ENCODE measurements at regions not wholly inside any gene's neighbourhood (a gene's known extent, or its start where the extent isn't known, plus 50 kb on each side); places are given as distances from the start of the nearest gene placed in this dataset.

GRCh38 chrX:23136816-23137215 lies 137.1 kb downstream of the DDX53 start:
- no peak for TF ChIP-seq ATF4 (CRISPR knock-in tag; IDR thresholded peaks at IDR 0.05)
- no peak for TF ChIP-seq POLR2A (conservative IDR thresholded peaks at IDR 0.05)
- TF ChIP-seq SPI1 (IDR thresholded peaks at IDR 0.05; ENCODE audit: borderline replicate concordance, low read depth, low read length): no peak
- TF ChIP-seq ZFX (CRISPR knock-in tag; IDR thresholded peaks at IDR 0.05): no peak
- no peak for TF ChIP-seq SRF (CRISPR knock-in tag; IDR thresholded peaks at IDR 0.05)
- no peak for TF ChIP-seq ZNF561 (CRISPR knock-in tag; conservative IDR thresholded peaks at IDR 0.05)
- TF ChIP-seq KLF10 (CRISPR knock-in tag; IDR thresholded peaks at IDR 0.05): no peak
- TF ChIP-seq, protein P1, sequence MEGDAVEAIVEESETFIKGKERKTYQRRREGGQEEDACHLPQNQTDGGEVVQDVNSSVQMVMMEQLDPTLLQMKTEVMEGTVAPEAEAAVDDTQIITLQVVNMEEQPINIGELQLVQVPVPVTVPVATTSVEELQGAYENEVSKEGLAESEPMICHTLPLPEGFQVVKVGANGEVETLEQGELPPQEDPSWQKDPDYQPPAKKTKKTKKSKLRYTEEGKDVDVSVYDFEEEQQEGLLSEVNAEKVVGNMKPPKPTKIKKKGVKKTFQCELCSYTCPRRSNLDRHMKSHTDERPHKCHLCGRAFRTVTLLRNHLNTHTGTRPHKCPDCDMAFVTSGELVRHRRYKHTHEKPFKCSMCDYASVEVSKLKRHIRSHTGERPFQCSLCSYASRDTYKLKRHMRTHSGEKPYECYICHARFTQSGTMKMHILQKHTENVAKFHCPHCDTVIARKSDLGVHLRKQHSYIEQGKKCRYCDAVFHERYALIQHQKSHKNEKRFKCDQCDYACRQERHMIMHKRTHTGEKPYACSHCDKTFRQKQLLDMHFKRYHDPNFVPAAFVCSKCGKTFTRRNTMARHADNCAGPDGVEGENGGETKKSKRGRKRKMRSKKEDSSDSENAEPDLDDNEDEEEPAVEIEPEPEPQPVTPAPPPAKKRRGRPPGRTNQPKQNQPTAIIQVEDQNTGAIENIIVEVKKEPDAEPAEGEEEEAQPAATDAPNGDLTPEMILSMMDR (IDR thresholded peaks at IDR 0.05 in 2 of 3, conservative IDR thresholded peaks at IDR 0.05 in 1 of 3; ENCODE audit: insufficient read depth in 2 of 3, low read depth in 1 of 3, low read length in 3 of 3): no peak
- TF ChIP-seq ZNF174 (CRISPR knock-in tag; IDR thresholded peaks at IDR 0.05): no peak
- TF ChIP-seq SMARCE1 (IDR thresholded peaks at IDR 0.05): no peak
- TF ChIP-seq, protein P2, sequence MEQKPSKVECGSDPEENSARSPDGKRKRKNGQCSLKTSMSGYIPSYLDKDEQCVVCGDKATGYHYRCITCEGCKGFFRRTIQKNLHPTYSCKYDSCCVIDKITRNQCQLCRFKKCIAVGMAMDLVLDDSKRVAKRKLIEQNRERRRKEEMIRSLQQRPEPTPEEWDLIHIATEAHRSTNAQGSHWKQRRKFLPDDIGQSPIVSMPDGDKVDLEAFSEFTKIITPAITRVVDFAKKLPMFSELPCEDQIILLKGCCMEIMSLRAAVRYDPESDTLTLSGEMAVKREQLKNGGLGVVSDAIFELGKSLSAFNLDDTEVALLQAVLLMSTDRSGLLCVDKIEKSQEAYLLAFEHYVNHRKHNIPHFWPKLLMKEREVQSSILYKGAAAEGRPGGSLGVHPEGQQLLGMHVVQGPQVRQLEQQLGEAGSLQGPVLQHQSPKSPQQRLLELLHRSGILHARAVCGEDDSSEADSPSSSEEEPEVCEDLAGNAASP (IDR thresholded peaks at IDR 0.05): no peak
- no peak for TF ChIP-seq ILK (tag; IDR thresholded peaks at IDR 0.05; ENCODE audit: borderline replicate concordance, low read depth)
- no peak for TF ChIP-seq SMAD2 (IDR thresholded peaks at IDR 0.05; ENCODE audit: low read depth, low read length)
